Thyroid gland (tissue), 4 donors: ENCODE measurements at regions not wholly inside any gene's neighbourhood (a gene's known extent, or its start where the extent isn't known, plus 50 kb on each side); places are given as distances from the start of the nearest gene placed in this dataset.

Experiments
- DNase-seq, 2 donors: peaks; one replicate each; pipeline ENCODE4 v3.0.0-alpha.2; 2019
- H3K27ac ChIP-seq, 3 donors: fragments of 200-600 bp; sonication (generic); 1 replicate in 2 of 3; 2 replicates in 1 of 3; pipeline ENCODE4 v1.5.1; 2016 to 2019; ENCODE audit warnings: mild to moderate bottlenecking in 1 of 3, moderate library complexity in 1 of 3
- H3K27me3 ChIP-seq: fragments of 200-600 bp; sonication (generic); one replicate; pipeline ENCODE4 v1.5.1; 2019
- H3K36me3 ChIP-seq, 2 donors: fragments of 200-600 bp; sonication (generic); one replicate each; pipeline ENCODE4 v1.5.1; 2016 to 2019
- H3K4me1 ChIP-seq, 2 donors: fragments of 200-600 bp; sonication (generic); one replicate each; pipeline ENCODE4 v1.5.1; 2017 to 2019
- H3K4me3 ChIP-seq, 3 donors: fragments of 200-600 bp; sonication (generic); replicated peaks in 1 of 3; 1 replicate in 2 of 3; 2 replicates in 1 of 3; pipeline ENCODE4 v1.5.1; 2016; ENCODE audit warnings: mild to moderate bottlenecking in 1 of 3
- H3K9me3 ChIP-seq: fragments of 200-600 bp; sonication (generic); one replicate; pipeline ENCODE4 v1.5.1; 2017
- CTCF ChIP-seq, 6 experiments: fragments of 200-600 bp in 3 of 6; fragments of 450-650 bp in 3 of 6; sonication (generic) in 3 of 6; IDR thresholded peaks; one replicate each; pipeline ENCODE4 v1.5.1; 2016 to 2019; ENCODE audit warnings: antibody characterized with exemption in 6 of 6, mild to moderate bottlenecking in 2 of 6, inconsistent platforms in 1 of 6, moderate library complexity in 1 of 6
- POLR2A ChIP-seq, 2 donors: fragments of 450-650 bp; IDR thresholded peaks; one replicate each; pipeline ENCODE4 v1.6.1; 2017; ENCODE audit warnings: antibody characterized with exemption in 2 of 2, mild to moderate bottlenecking in 2 of 2, moderate library complexity in 1 of 2
- WGBS, 2 donors: methylation state at CpG; one replicate each; pipeline ENCODE4 v1.1.5; 2017; 5-methylcytosine and 5-hydroxymethylcytosine counted together
- intact Hi-C: fragments of 100-400 bp; cut with DNase I; formaldehyde crosslinking; loops from one replicate; pipeline ENCODE4 v1.15.1; 2023

- TF ChIP-seq POLR2A (IDR thresholded peaks at IDR 0.05) (no peak), CTCF (IDR thresholded peaks at IDR 0.05) (no peak)
- intact Hi-C loops: no loop called here
- 86 to 90% methylated on average over 2 of the region's 2 CpGs for WGBS, 2 donors
- Histone ChIP-seq H3K27ac (no peak overlapping the region), H3K4me1 (no peaks in the 10 kb centered on the region), H3K4me3 (no peak overlapping the region), H3K9me3 (no peaks in the 10 kb centered on the region), H3K36me3 (no peaks in the 10 kb centered on the region), H3K27me3 (no peaks in the 10 kb centered on the region)
- DNase-seq: no peak
Measured at GRCh38 chr9:107980984-107981383, 491.4 kb upstream of the KLF4 start.

GRCh38 chr9:107976767-107977166 lies 487.2 kb upstream of the KLF4 start:
- Histone ChIP-seq H3K4me3 (no peak overlapping the region), H3K27me3 (no peaks in the 10 kb centered on the region), H3K27ac (no peak overlapping the region), H3K36me3 (no peaks in the 10 kb centered on the region), H3K4me1 (no peaks in the 10 kb centered on the region), H3K9me3 (no peaks in the 10 kb centered on the region)
- TF ChIP-seq POLR2A (IDR thresholded peaks at IDR 0.05): no peak
- no peak for TF ChIP-seq CTCF (IDR thresholded peaks at IDR 0.05)
- 60 to 71% methylated on average over 1 of the region's 1 CpG for whole genome bisulfite sequencing, 2 donors
- intact Hi-C loops: no loop called here
- peak; percentile 12 to 26 for DNase-seq

GRCh38 chr9:107975426-107976010 lies 485.9 kb upstream of the KLF4 start:
- no peak for DNase-seq
- Histone ChIP-seq H3K27ac (no peak overlapping the region), H3K9me3 (no peaks in the 10 kb centered on the region), H3K27me3 (no peaks in the 10 kb centered on the region), H3K4me1 (no peaks in the 10 kb centered on the region), H3K36me3 (no peaks in the 10 kb centered on the region), H3K4me3 (no peak overlapping the region)
- 84 to 90% methylated on average over 5 of the region's 5 CpGs for WGBS, 2 donors
- TF ChIP-seq CTCF (IDR thresholded peaks at IDR 0.05) (no peak), POLR2A (IDR thresholded peaks at IDR 0.05) (no peak)
- intact Hi-C loops: no loop called here

- Histone ChIP-seq H3K4me3 (no peak overlapping the region), H3K27me3 (no peaks in the 10 kb centered on the region), H3K4me1 (no peaks in the 10 kb centered on the region), H3K36me3 (no peaks in the 10 kb centered on the region), H3K9me3 (no peaks in the 10 kb centered on the region), H3K27ac (no peak overlapping the region)
- intact Hi-C loops: no loop called here
- WGBS, 2 donors: 89 to 100% methylated on average over 1 of the region's 1 CpG
- TF ChIP-seq CTCF (IDR thresholded peaks at IDR 0.05) (no peak), POLR2A (IDR thresholded peaks at IDR 0.05) (no peak)
- DNase-seq: no peak
Measured at GRCh38 chr9:107973451-107973850, 483.9 kb upstream of the KLF4 start.

- H3K4me3 ChIP-seq: no peak overlapping the region
- no peak for TF ChIP-seq CTCF (IDR thresholded peaks at IDR 0.05)
- no peak for TF ChIP-seq POLR2A (IDR thresholded peaks at IDR 0.05)
- H3K9me3 ChIP-seq: no peaks in the 10 kb centered on the region
- H3K27ac ChIP-seq: no peak overlapping the region
- no peaks in the 10 kb centered on the region for H3K27me3 ChIP-seq
- intact Hi-C loops: no loop called here
- no peaks in the 10 kb centered on the region for H3K4me1 ChIP-seq
- no peak for DNase-seq
- 58 to 69% methylated on average over 7 of the region's 7 CpGs for WGBS, 2 donors
- no peaks in the 10 kb centered on the region for H3K36me3 ChIP-seq
Measured at GRCh38 chr9:107972346-107972745, 482.8 kb upstream of the KLF4 start.
